Gastroesophageal sphincter (tissue), 3 donors: ENCODE measurements at regions not wholly inside any gene's neighbourhood (a gene's known extent, or its start where the extent isn't known, plus 50 kb on each side); places are given as distances from the start of the nearest gene placed in this dataset.
"Not testable (repeated sequence)": the region's sequence is repeated elsewhere in the genome, so short reads cannot be mapped to it uniquely, and the experiment has no call there.

ENCODE experiments used
- EP300 ChIP-seq: sonication (generic); formaldehyde crosslinking; IDR thresholded peaks from one replicate; pipeline ENCODE4 v1.6.1; 2017; ENCODE audit warnings: antibody characterized with exemption, mild to moderate bottlenecking
- POLR2A ChIP-seq, 2 donors: fragments of 450-650 bp; IDR thresholded peaks; one replicate each; pipeline ENCODE4 v1.6.1; 2017; ENCODE audit warnings: antibody characterized with exemption in 2 of 2, mild to moderate bottlenecking in 2 of 2, moderate library complexity in 1 of 2
- POLR2AphosphoS5 ChIP-seq: sonication (generic); formaldehyde crosslinking; IDR thresholded peaks from one replicate; pipeline ENCODE4 v1.6.1; 2017; ENCODE audit warnings: antibody characterized with exemption
- TF ChIP-seq, protein P1 (sequence below), 4 experiments: fragments of 200-600 bp in 2 of 4; fragments of 450-650 bp in 2 of 4; sonication (generic) in 1 of 4; IDR thresholded peaks; one replicate each; pipeline ENCODE4 v1.5.1; 2017 to 2019; ENCODE audit warnings: antibody characterized with exemption in 4 of 4, mild to moderate bottlenecking in 2 of 4, moderate library complexity in 2 of 4

DNA sequence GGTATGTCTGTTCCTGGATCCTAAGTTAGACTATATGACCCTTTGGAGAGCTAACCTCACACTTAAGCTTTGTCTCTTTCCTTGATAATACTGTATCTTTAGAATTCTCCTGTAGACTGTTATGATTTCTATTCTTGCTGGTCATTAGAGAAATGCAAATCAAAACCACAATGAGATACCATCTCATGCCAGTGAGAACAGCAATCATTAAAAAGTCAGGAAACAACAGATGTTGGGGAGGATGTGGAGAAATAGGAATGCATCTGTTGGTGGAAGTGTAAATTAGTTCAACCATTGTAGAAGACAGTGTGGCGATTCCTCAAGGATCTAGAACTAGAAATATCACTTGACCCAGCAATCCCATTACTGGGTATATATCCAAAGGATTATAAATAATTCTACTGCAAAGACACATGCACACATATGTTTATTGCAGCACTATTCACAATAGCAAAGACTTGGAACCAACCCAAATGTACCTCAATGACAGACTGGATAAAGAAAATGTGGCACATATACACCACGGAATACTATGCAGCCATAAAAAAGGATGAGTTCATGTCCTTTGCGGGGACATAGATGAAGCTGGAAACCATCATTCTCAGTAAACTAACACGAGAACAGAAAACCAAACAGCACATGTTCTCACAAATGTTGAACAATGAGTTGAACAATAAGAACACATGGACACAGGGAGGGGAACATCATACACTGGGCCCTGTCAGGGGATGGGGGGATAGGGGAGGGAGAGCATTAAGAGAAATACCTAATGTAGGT is 867.8 kb upstream of the ADGRB3 start:
- TF ChIP-seq, protein P1, sequence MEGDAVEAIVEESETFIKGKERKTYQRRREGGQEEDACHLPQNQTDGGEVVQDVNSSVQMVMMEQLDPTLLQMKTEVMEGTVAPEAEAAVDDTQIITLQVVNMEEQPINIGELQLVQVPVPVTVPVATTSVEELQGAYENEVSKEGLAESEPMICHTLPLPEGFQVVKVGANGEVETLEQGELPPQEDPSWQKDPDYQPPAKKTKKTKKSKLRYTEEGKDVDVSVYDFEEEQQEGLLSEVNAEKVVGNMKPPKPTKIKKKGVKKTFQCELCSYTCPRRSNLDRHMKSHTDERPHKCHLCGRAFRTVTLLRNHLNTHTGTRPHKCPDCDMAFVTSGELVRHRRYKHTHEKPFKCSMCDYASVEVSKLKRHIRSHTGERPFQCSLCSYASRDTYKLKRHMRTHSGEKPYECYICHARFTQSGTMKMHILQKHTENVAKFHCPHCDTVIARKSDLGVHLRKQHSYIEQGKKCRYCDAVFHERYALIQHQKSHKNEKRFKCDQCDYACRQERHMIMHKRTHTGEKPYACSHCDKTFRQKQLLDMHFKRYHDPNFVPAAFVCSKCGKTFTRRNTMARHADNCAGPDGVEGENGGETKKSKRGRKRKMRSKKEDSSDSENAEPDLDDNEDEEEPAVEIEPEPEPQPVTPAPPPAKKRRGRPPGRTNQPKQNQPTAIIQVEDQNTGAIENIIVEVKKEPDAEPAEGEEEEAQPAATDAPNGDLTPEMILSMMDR (IDR thresholded peaks at IDR 0.05) = not testable (repeated sequence)
- TF ChIP-seq POLR2A (IDR thresholded peaks at IDR 0.05); POLR2AphosphoS5; EP300: not testable (repeated sequence)
